ENCODE measurements at regions not wholly inside any gene's neighbourhood (a gene's known extent, or its start where the extent isn't known, plus 50 kb on each side); places are given as distances from the start of the nearest gene placed in this dataset.

- TF ChIP-seq FOS (IDR thresholded peaks at IDR 0.05; ENCODE audit: extremely low read depth, insufficient read length) (no peak), POLR2AphosphoS5 (IDR thresholded peaks at IDR 0.05; ENCODE audit: control insufficient read depth, insufficient read depth, low read depth, low read length) (no peak), ZNF282 (CRISPR knock-in tag; IDR thresholded peaks at IDR 0.05) (no peak), CTCF (IDR thresholded peaks at IDR 0.05 in 2 of 3, conservative IDR thresholded peaks at IDR 0.05 in 1 of 3; ENCODE audit: insufficient read depth in 2 of 3, low read depth in 1 of 3, low read length in 3 of 3) (no peak), ATF1 (CRISPR knock-in tag; IDR thresholded peaks at IDR 0.05) (no peak), ATF1 (tag; IDR thresholded peaks at IDR 0.05) (no peak), KLF1 (tag; IDR thresholded peaks at IDR 0.05) (no peak), E4F1 (CRISPR knock-in tag; IDR thresholded peaks at IDR 0.05; ENCODE audit: borderline replicate concordance) (no peak), MAX (CRISPR knock-in tag; IDR thresholded peaks at IDR 0.05) (no peak), SAP30 (IDR thresholded peaks at IDR 0.05; ENCODE audit: borderline replicate concordance, insufficient read depth, low read depth, low read length, poor library complexity, severe bottlenecking) (no peak), ATF2 (CRISPR knock-in tag; IDR thresholded peaks at IDR 0.05) (no peak), ZBTB7A (IDR thresholded peaks at IDR 0.05; ENCODE audit: borderline replicate concordance, control insufficient read depth, low read depth, low read length) (no peak), FOXM1 (IDR thresholded peaks at IDR 0.05; ENCODE audit: low read depth) (no peak), FOXM1 (CRISPR knock-in tag; IDR thresholded peaks at IDR 0.05; ENCODE audit: low read depth) (no peak), MAFK (IDR thresholded peaks at IDR 0.05; ENCODE audit: low read length) (no peak)
Measured at GRCh38 chr5:82601077-82601476, 322.9 kb upstream of the RPS23 start.
